ENCODE measurements at regions not wholly inside any gene's neighbourhood (a gene's known extent, or its start where the extent isn't known, plus 50 kb on each side); places are given as distances from the start of the nearest gene placed in this dataset.

GRCh38 chr10:124231168-124232155 lies 138.1 kb upstream of the CHST15 start:
- Histone ChIP-seq H3K36me3 (ENCODE audit: insufficient read depth, low read length) (no peaks in the 10 kb centered on the region), H3K27ac (ENCODE audit: low read depth, low read length) (no peak overlapping the region), H3K27me3 (ENCODE audit: insufficient read depth, low read length) (no peaks in the 10 kb centered on the region), H3K9me3 (ENCODE audit: control insufficient read depth in 1 of 2, low read length in 2 of 2) (no peaks in the 10 kb centered on the region), H3K4me1 (ENCODE audit: insufficient read depth, low read length) (no peaks in the 10 kb centered on the region), H3K4me3 (ENCODE audit: low read length in 2 of 2) (no peak overlapping the region)
- H3K36me3 Mint-ChIP-seq = peaks cover 0 to 3% of the 10 kb centered on the region in 2 donors
- H3K4me3 Mint-ChIP-seq = peak overlapping the region in 6 of 8 donors; percentile 40 to 71 (median 54)
- peak overlapping the region in 6 of 7 donors; percentile 85 to 97 (median 92) for H3K27ac Mint-ChIP-seq
- ChIA-PET CTCF (ENCODE audit: partially characterized antibody) (interaction anchor here (0.9 kb wide), 1 partner anchor 45 kb away, joined by 3 read pairs; no protein-coding TSS in a partner anchor), POLR2A (ENCODE audit: partially characterized antibody) (interaction anchor here (0.7 kb wide), 1 partner anchor 157 kb away, joined by 3 read pairs; no protein-coding TSS in a partner anchor)
- DNase-seq = peak; percentile 63 to 81 (median 80)
- H3K4me1 Mint-ChIP-seq = peaks cover 0 to 10% (median 1%) of the 10 kb centered on the region in 4 donors
- intact Hi-C loops (cut with micrococcal nuclease) = no loop called here
- H3K27me3 Mint-ChIP-seq = peaks cover 0 to 2% of the 10 kb centered on the region in 2 donors
- peaks cover 0 to 45% (median 3%) of the 10 kb centered on the region in 8 donors for H3K9me3 Mint-ChIP-seq

DNA sequence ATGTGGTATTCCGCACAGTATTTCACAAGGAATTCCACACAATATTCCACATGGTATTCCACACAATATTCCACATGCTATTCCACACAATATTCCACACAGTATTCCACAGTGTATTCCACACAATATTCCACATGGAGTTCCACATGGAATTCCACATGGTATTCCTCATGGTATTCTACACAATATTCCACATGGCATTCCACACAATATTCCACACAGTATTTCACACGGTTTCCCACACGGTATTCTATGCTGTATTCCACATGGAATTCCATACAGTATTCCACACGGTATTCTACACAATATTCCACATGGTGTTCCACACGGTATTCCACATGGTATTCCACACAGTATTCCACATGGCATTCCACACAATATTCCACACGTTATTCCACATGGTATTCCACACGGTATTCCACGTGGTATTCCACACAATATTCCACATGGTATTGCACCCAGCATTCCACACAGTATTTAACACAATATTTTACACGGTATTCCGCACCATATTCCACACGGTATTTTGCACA lies 137.3 kb upstream of the CHST15 start:
- DNase-seq = no peak
- H3K4me3 Mint-ChIP-seq = peak overlapping the region in 6 of 8 donors; percentile 40 to 71 (median 54)
- H3K27ac ChIP-seq (ENCODE audit: low read depth, low read length) = no peak overlapping the region
- H3K9me3 ChIP-seq (ENCODE audit: control insufficient read depth in 1 of 2, low read length in 2 of 2) = no peaks in the 10 kb centered on the region
- intact Hi-C loops (cut with micrococcal nuclease) = no loop called here
- POLR2A ChIA-PET (ENCODE audit: partially characterized antibody) = interaction anchor here (0.7 kb wide), 1 partner anchor 158 kb away, joined by 3 read pairs; no protein-coding TSS in a partner anchor
- peaks cover 0 to 4% of the 10 kb centered on the region in 2 donors for H3K27me3 Mint-ChIP-seq
- no peaks in the 10 kb centered on the region for H3K4me1 ChIP-seq (ENCODE audit: insufficient read depth, low read length)
- CTCF ChIA-PET (ENCODE audit: partially characterized antibody) = no interaction called here
- peak overlapping the region in 6 of 7 donors; percentile 85 to 97 (median 92) for H3K27ac Mint-ChIP-seq
- H3K4me3 ChIP-seq (ENCODE audit: low read length in 2 of 2) = no peak overlapping the region
- no peaks in the 10 kb centered on the region for H3K36me3 ChIP-seq (ENCODE audit: insufficient read depth, low read length)
- peaks cover 0 to 10% (median 3%) of the 10 kb centered on the region in 4 donors for H3K4me1 Mint-ChIP-seq
- H3K27me3 ChIP-seq (ENCODE audit: insufficient read depth, low read length) = no peaks in the 10 kb centered on the region
- peaks cover 0 to 5% of the 10 kb centered on the region in 2 donors for H3K36me3 Mint-ChIP-seq
- peaks cover 0 to 51% (median 3%) of the 10 kb centered on the region in 8 donors for H3K9me3 Mint-ChIP-seq

- Mint-ChIP-seq H3K4me1 (peaks cover 0 to 10% (median 3%) of the 10 kb centered on the region in 4 donors), H3K4me3 (no peak overlapping the region)
- intact Hi-C loops (cut with micrococcal nuclease) = no loop called here
These were observed 136.7 kb upstream of the CHST15 start for GRCh38 chr10:124229989-124230634.

DNA sequence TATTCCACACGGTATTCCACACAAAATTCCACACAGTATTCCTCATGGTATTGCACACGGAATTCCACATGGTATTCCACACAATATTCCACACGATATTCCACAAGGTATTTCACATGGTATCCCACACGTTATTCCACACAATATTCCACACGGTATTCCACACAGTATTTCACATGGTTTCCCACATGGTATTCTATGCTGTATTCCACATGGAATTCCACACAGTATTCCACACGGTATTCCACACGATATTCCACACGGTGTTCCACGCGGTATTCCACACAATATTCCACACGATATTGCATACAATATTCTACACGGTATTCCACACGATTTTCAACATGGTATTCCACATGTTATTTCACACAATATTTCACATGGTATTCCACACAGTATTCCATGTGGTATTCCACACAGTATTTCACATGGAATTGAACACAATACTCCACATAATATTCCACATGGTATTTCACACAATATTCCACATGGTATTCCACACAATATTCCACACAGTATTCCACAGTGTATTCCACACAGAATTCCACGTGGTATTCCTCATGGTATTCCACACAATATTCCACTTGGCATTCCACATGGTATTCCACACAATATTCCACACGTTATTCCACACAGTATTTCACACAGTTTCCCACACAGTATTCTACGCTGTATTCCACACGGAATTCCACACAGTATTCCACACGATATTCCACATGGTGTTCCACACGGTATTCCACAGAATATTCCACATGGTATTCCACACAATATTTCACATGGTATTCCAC lies 136.0 kb upstream of the CHST15 start:
- H3K4me3 ChIP-seq (ENCODE audit: low read length in 2 of 2) = no peak overlapping the region
- H3K27me3 ChIP-seq (ENCODE audit: insufficient read depth, low read length) = no peaks in the 10 kb centered on the region
- CTCF ChIA-PET (ENCODE audit: partially characterized antibody) = no interaction called here
- peaks cover 0 to 10% (median 3%) of the 10 kb centered on the region in 4 donors for H3K4me1 Mint-ChIP-seq
- no peaks in the 10 kb centered on the region for H3K36me3 ChIP-seq (ENCODE audit: insufficient read depth, low read length)
- no peak overlapping the region for H3K27ac ChIP-seq (ENCODE audit: low read depth, low read length)
- POLR2A ChIA-PET (ENCODE audit: partially characterized antibody) = no interaction called here
- peak overlapping the region in 4 of 8 donors; percentile 8 to 53 (median 22) for H3K4me3 Mint-ChIP-seq
- H3K36me3 Mint-ChIP-seq = peaks cover 0 to 6% of the 10 kb centered on the region in 2 donors
- DNase-seq = no peak
- peaks cover 0 to 5% of the 10 kb centered on the region in 2 donors for H3K27me3 Mint-ChIP-seq
- no peaks in the 10 kb centered on the region for H3K9me3 ChIP-seq (ENCODE audit: control insufficient read depth in 1 of 2, low read length in 2 of 2)
- intact Hi-C loops (cut with micrococcal nuclease) = no loop called here
- H3K9me3 Mint-ChIP-seq = peaks cover 0 to 51% (median 3%) of the 10 kb centered on the region in 8 donors
- peak overlapping the region in 5 of 7 donors; percentile 46 to 93 (median 85) for H3K27ac Mint-ChIP-seq
- no peaks in the 10 kb centered on the region for H3K4me1 ChIP-seq (ENCODE audit: insufficient read depth, low read length)

More at GRCh38 chr10:124229989-124230634, 136.7 kb upstream of the CHST15 start:
- Histone ChIP-seq H3K4me3 (ENCODE audit: low read length in 2 of 2) (no peak overlapping the region), H3K4me1 (ENCODE audit: insufficient read depth, low read length) (no peaks in the 10 kb centered on the region), H3K27ac (ENCODE audit: low read depth, low read length) (no peak overlapping the region), H3K27me3 (ENCODE audit: insufficient read depth, low read length) (no peaks in the 10 kb centered on the region), H3K36me3 (ENCODE audit: insufficient read depth, low read length) (no peaks in the 10 kb centered on the region), H3K9me3 (ENCODE audit: control insufficient read depth in 1 of 2, low read length in 2 of 2) (no peaks in the 10 kb centered on the region)
- ChIA-PET CTCF (ENCODE audit: partially characterized antibody) (no interaction called here), POLR2A (ENCODE audit: partially characterized antibody) (no interaction called here)
- Mint-ChIP-seq H3K36me3 (peaks cover 0 to 6% of the 10 kb centered on the region in 2 donors), H3K9me3 (peaks cover 0 to 51% (median 3%) of the 10 kb centered on the region in 8 donors), H3K27ac (peak overlapping the region in 4 of 7 donors; percentile 85 to 96 (median 92)), H3K27me3 (peaks cover 0 to 5% of the 10 kb centered on the region in 2 donors)
- DNase-seq = peak in 1 of 5 donors; percentile 15

DNA sequence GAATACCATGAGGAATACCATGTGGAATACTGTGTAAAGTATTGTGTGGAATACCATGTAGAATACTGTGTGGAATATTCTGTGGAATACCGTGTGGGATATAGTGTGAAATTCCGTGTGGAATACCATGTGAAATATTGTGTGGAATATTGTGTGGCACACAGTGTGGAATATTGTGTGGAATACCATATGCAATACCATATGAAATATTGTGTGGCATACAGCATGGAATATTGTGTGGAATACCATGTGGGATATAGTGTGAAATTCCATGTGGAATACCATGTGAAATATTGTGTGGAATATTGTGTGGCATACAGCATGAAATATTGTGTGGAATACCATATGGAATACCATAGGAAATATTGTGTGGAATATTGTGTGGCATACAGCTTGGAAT lies 135.1 kb upstream of the CHST15 start:
- H3K9me3 ChIP-seq (ENCODE audit: control insufficient read depth in 1 of 2, low read length in 2 of 2) = no peaks in the 10 kb centered on the region
- Mint-ChIP-seq H3K27ac (peak overlapping the region in 4 of 7 donors; percentile 71 to 98 (median 92)), H3K9me3 (peaks cover 0 to 51% (median 3%) of the 10 kb centered on the region in 8 donors), H3K4me1 (peaks cover 0 to 10% (median 3%) of the 10 kb centered on the region in 4 donors), H3K27me3 (peaks cover 0 to 5% of the 10 kb centered on the region in 2 donors), H3K4me3 (peak overlapping the region in 2 of 8 donors; percentile 39 to 55), H3K36me3 (peaks cover 0 to 6% of the 10 kb centered on the region in 2 donors)
- no peaks in the 10 kb centered on the region for H3K27me3 ChIP-seq (ENCODE audit: insufficient read depth, low read length)
- no peaks in the 10 kb centered on the region for H3K36me3 ChIP-seq (ENCODE audit: insufficient read depth, low read length)
- H3K4me3 ChIP-seq (ENCODE audit: low read length in 2 of 2) = no peak overlapping the region
- CTCF ChIA-PET (ENCODE audit: partially characterized antibody) = no interaction called here
- POLR2A ChIA-PET (ENCODE audit: partially characterized antibody) = no interaction called here
- intact Hi-C loops (cut with micrococcal nuclease) = no loop called here
- no peak overlapping the region for H3K27ac ChIP-seq (ENCODE audit: low read depth, low read length)
- H3K4me1 ChIP-seq (ENCODE audit: insufficient read depth, low read length) = no peaks in the 10 kb centered on the region
- no peak for DNase-seq

DNA sequence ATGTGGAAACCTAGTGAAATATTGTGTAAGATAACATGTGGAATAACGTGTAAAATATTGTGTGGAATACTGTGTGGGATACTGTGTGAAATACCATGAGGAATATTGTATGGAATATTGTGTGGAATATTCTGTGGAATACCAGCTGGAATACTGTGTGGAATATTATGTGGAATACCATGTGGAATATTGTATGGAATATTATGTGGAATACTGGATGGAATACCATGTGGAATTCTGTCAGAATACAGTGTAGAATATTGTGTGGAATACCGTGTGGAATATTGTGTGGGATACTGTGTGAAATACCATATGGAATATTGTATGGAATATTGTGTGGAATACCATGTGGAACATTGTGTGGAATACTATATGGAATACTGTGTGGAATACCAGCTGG lies 134.6 kb upstream of the CHST15 start:
- peak overlapping the region in 1 of 8 donors; percentile 27 for H3K4me3 Mint-ChIP-seq
- DNase-seq = no peak
- H3K9me3 ChIP-seq (ENCODE audit: control insufficient read depth in 1 of 2, low read length in 2 of 2) = no peaks in the 10 kb centered on the region
- peak overlapping the region in 4 of 7 donors; percentile 80 to 98 (median 92) for H3K27ac Mint-ChIP-seq
- no peaks in the 10 kb centered on the region for H3K27me3 ChIP-seq (ENCODE audit: insufficient read depth, low read length)
- peaks cover 0 to 10% (median 3%) of the 10 kb centered on the region in 4 donors for H3K4me1 Mint-ChIP-seq
- H3K27ac ChIP-seq (ENCODE audit: low read depth, low read length) = no peak overlapping the region
- ChIA-PET CTCF (ENCODE audit: partially characterized antibody) (no interaction called here), POLR2A (ENCODE audit: partially characterized antibody) (no interaction called here)
- peaks cover 0 to 51% (median 3%) of the 10 kb centered on the region in 8 donors for H3K9me3 Mint-ChIP-seq
- H3K4me1 ChIP-seq (ENCODE audit: insufficient read depth, low read length) = no peaks in the 10 kb centered on the region
- no peaks in the 10 kb centered on the region for H3K36me3 ChIP-seq (ENCODE audit: insufficient read depth, low read length)
- H3K27me3 Mint-ChIP-seq = peaks cover 0 to 5% of the 10 kb centered on the region in 2 donors
- no peak overlapping the region for H3K4me3 ChIP-seq (ENCODE audit: low read length in 2 of 2)
- intact Hi-C loops (cut with micrococcal nuclease) = no loop called here
- H3K36me3 Mint-ChIP-seq = peaks cover 0 to 6% of the 10 kb centered on the region in 2 donors
